ENCODE measurements at regions not wholly inside any gene's neighbourhood (a gene's known extent, or its start where the extent isn't known, plus 50 kb on each side); places are given as distances from the start of the nearest gene placed in this dataset.

DNA sequence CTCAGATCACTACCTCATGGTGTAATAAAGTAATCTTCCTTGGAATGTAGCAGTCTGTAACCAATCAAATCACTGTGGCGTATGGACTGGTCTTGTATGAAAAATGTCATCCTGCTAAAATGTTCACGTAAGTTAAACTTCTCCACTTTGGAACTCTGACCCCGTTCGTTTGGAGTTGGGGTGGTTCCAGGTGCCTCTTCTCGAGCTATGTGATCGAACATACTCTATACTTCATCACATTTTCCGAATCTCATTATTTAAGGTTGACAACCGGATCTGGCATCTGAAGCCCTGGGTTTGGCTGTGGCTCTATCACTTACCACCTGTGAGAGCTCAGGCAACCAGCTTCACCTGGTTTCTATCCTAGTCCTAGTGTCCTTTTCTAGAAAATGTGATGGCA lies 148.0 kb upstream of the MYCN start:
- 66 to 84% methylated on average over 8 of the region's 8 CpGs for WGBS, 2 donors (ENCODE audit: low coverage in 1 of 2)
- no peak for DNase-seq
- no peaks in the 10 kb centered on the region for H3K27me3 ChIP-seq
- H3K4me3 ChIP-seq = no peak overlapping the region
- H3K9me3 ChIP-seq = no peaks in the 10 kb centered on the region
- in situ Hi-C loops (cut with MboI; ENCODE audit: low pct_ligation_motif_present in 1 of 4, low pct_unique_long_range_greater_than_20kb in 1 of 4, low sequenced_read_pairs in 3 of 4) (no loop called here), intact Hi-C loops (cut with DNase I; ENCODE audit: low total_unique reads) (no loop called here)
- no peaks in the 10 kb centered on the region for H3K36me3 ChIP-seq
- H3K27ac ChIP-seq = no peak overlapping the region
- no peaks in the 10 kb centered on the region for H3K4me1 ChIP-seq
- TF ChIP-seq EP300 (IDR thresholded peaks at IDR 0.05; ENCODE audit: low read depth) (no peak), POLR2AphosphoS5 (IDR thresholded peaks at IDR 0.05) (no peak), POLR2A (IDR thresholded peaks at IDR 0.05) (no peak)
- TF ChIP-seq, protein P1, sequence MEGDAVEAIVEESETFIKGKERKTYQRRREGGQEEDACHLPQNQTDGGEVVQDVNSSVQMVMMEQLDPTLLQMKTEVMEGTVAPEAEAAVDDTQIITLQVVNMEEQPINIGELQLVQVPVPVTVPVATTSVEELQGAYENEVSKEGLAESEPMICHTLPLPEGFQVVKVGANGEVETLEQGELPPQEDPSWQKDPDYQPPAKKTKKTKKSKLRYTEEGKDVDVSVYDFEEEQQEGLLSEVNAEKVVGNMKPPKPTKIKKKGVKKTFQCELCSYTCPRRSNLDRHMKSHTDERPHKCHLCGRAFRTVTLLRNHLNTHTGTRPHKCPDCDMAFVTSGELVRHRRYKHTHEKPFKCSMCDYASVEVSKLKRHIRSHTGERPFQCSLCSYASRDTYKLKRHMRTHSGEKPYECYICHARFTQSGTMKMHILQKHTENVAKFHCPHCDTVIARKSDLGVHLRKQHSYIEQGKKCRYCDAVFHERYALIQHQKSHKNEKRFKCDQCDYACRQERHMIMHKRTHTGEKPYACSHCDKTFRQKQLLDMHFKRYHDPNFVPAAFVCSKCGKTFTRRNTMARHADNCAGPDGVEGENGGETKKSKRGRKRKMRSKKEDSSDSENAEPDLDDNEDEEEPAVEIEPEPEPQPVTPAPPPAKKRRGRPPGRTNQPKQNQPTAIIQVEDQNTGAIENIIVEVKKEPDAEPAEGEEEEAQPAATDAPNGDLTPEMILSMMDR (IDR thresholded peaks at IDR 0.05) = no peak

DNA sequence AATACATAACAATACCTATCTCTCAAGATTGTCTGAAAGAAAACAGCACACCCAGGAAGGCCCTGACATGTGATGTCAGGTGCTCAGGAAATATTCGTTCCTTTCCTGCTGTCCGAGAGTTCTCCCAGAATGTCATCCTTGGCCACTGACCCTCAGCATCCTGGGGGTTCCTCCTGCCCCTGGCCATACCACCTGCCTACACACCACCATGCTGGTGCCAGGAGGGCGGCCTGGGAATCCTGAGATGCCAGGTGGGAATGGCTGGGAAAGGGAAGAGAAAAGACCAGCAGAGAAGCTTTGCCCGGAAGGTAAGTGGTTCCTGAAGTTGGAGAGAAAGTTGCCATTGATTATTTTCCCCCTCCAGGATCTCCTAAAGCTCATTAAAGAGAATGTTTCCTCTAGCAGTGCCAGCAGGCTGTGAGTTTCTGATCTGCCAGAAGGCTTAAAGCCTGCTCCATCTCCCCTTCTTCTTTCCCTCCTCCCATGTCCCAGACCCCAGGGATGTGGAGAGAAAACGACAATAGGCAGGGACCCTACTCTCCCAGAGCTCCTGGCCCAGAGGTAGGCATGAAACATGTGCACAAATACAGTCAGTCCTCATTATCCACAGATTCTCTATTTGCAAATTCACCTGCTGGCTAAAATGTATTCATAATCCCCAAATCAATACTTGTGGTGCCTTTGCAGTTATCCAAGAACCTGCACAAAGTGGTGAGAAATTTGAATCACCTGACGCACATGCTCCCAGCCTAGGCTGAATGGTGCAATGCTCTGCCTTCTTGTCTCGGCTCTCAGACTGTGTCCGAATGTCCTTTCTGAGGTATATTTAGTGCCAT lies 147.1 kb upstream of the MYCN start:
- Histone ChIP-seq H3K4me3 (no peak overlapping the region), H3K27ac (no peak overlapping the region), H3K9me3 (no peaks in the 10 kb centered on the region), H3K4me1 (no peaks in the 10 kb centered on the region), H3K27me3 (no peaks in the 10 kb centered on the region), H3K36me3 (no peaks in the 10 kb centered on the region)
- in situ Hi-C loops (cut with MboI; ENCODE audit: low pct_ligation_motif_present in 1 of 4, low pct_unique_long_range_greater_than_20kb in 1 of 4, low sequenced_read_pairs in 3 of 4) = no loop called here
- 82 to 100% methylated on average over 3 to 8 of the region's 8 CpGs for WGBS, 2 donors (ENCODE audit: low coverage in 1 of 2)
- TF ChIP-seq, protein P1 (IDR thresholded peaks at IDR 0.05) = no peak
- TF ChIP-seq POLR2AphosphoS5 (IDR thresholded peaks at IDR 0.05) (no peak), EP300 (IDR thresholded peaks at IDR 0.05; ENCODE audit: low read depth) (no peak), POLR2A (IDR thresholded peaks at IDR 0.05) (no peak)
- intact Hi-C loops (cut with DNase I; ENCODE audit: low total_unique reads) = no loop called here
- no peak for DNase-seq

DNA sequence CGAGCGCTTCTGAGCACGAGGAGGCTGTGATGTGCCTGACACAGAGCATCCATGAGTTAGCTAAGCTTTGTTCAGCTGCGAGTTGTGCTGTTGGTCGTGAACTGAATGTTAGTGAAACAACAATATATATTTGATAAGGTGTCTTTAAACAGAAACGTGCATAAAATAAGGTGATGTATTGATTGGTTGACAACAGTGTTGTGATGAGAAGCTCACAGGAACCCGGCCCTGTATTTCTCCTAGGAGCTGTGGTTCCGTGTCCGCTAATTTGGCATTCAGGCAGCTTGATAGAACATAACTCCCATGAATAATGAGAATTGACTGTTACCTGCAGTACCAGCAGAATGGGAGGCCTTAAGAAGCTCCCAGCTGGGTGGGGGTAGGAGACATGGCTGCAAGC lies 146.4 kb upstream of the MYCN start:
- Histone ChIP-seq H3K27ac (no peak overlapping the region), H3K9me3 (no peaks in the 10 kb centered on the region), H3K36me3 (no peaks in the 10 kb centered on the region), H3K4me1 (no peaks in the 10 kb centered on the region), H3K4me3 (no peak overlapping the region), H3K27me3 (no peaks in the 10 kb centered on the region)
- WGBS, 2 donors (ENCODE audit: low coverage in 1 of 2) = 89 to 96% methylated on average over 4 to 9 of the region's 9 CpGs
- TF ChIP-seq EP300 (IDR thresholded peaks at IDR 0.05; ENCODE audit: low read depth) (no peak), POLR2A (IDR thresholded peaks at IDR 0.05) (no peak)
- TF ChIP-seq, protein P1 (IDR thresholded peaks at IDR 0.05) = no peak
- intact Hi-C loops (cut with DNase I; ENCODE audit: low total_unique reads) = no loop called here
- in situ Hi-C loops (cut with MboI; ENCODE audit: low pct_ligation_motif_present in 1 of 4, low pct_unique_long_range_greater_than_20kb in 1 of 4, low sequenced_read_pairs in 3 of 4) = no loop called here
- no peak for DNase-seq

DNA sequence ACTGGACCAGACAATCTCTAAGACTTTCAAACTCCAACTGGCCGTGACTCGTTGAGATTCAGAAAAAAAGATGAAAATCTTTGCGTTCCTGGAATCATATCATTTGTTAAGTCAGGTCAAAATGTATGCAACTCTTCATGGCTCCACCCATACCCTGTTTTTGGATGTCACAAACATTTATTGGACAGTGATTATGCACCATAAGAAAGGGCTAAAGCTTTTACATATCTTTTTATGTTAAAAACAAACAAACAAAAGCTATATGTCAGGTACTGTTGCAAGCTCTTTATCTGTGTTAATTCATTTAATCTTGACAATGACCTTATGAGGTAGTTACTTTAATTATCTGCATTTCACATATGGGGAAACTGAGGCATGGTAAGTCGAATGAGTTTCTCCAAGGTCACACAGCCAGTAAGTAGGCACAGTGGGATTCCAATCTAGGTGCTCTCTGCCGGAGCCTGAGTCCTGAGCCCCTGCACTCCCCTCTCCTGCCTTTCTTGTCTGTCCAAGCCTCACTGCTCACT lies 145.7 kb upstream of the MYCN start:
- H3K27ac ChIP-seq = no peak overlapping the region
- no peak overlapping the region for H3K4me3 ChIP-seq
- intact Hi-C loops (cut with DNase I; ENCODE audit: low total_unique reads) = no loop called here
- H3K36me3 ChIP-seq = no peaks in the 10 kb centered on the region
- no peak for TF ChIP-seq POLR2AphosphoS5 (IDR thresholded peaks at IDR 0.05)
- TF ChIP-seq, protein P1 (IDR thresholded peaks at IDR 0.05) = no peak
- no peak for TF ChIP-seq POLR2A (IDR thresholded peaks at IDR 0.05)
- no peak for TF ChIP-seq EP300 (IDR thresholded peaks at IDR 0.05; ENCODE audit: low read depth)
- H3K9me3 ChIP-seq = no peaks in the 10 kb centered on the region
- H3K4me1 ChIP-seq = no peaks in the 10 kb centered on the region
- in situ Hi-C loops (cut with MboI; ENCODE audit: low pct_ligation_motif_present in 1 of 4, low pct_unique_long_range_greater_than_20kb in 1 of 4, low sequenced_read_pairs in 3 of 4) = no loop called here
- H3K27me3 ChIP-seq = no peaks in the 10 kb centered on the region
- 89 to 96% methylated on average over 4 to 5 of the region's 5 CpGs for WGBS, 2 donors (ENCODE audit: low coverage in 1 of 2)
- DNase-seq = no peak

Data from transverse colon (tissue), 4 donors.